NCI-H1417 treated with DMSO at 0.1 percent for 48 hours (cell line): ENCODE measurements at regions not wholly inside any gene's neighbourhood (a gene's known extent, or its start where the extent isn't known, plus 50 kb on each side); places are given as distances from the start of the nearest gene placed in this dataset.

Experiments
- DNase-seq: peaks from one replicate; lab custom pipeline; 2025; lab: John Stamatoyannopoulos, UW

GRCh38 chr4:3683744-3684421, 82.3 kb upstream of the ADRA2C start:
- no peak for DNase-seq

- no peak for DNase-seq
Measured at GRCh38 chr4:3683077-3683743, 83.0 kb upstream of the ADRA2C start.

GRCh38 chr4:3682236-3683076, 83.7 kb upstream of the ADRA2C start:
- no peak for DNase-seq

- no peak for DNase-seq
Measured at GRCh38 chr4:3681191-3681590, 85.0 kb upstream of the ADRA2C start.

GRCh38 chr4:3680656-3681055, 85.5 kb upstream of the ADRA2C start:
- no peak for DNase-seq

- no peak for DNase-seq
Measured at GRCh38 chr4:3679851-3680311, 86.3 kb upstream of the ADRA2C start.

- no peak for DNase-seq
Measured at GRCh38 chr4:3679071-3679825, 86.9 kb upstream of the ADRA2C start.

GRCh38 chr4:3677748-3678070, 88.5 kb upstream of the ADRA2C start:
- DNase-seq: no peak

GRCh38 chr4:3676907-3677747, 89.1 kb upstream of the ADRA2C start:
- DNase-seq: no peak

- DNase-seq: no peak
Measured at GRCh38 chr4:3676196-3676595, 90.0 kb upstream of the ADRA2C start.

GRCh38 chr4:3675251-3676115, 90.7 kb upstream of the ADRA2C start:
- no peak for DNase-seq

- DNase-seq: no peak
Measured at GRCh38 chr4:3674479-3674851, 91.7 kb upstream of the ADRA2C start.

- no peak for DNase-seq
Measured at GRCh38 chr4:3673716-3674478, 92.3 kb upstream of the ADRA2C start.

- no peak for DNase-seq
Measured at GRCh38 chr4:3673176-3673575, 93.0 kb upstream of the ADRA2C start.

GRCh38 chr4:3672465-3672831, 93.7 kb upstream of the ADRA2C start:
- no peak for DNase-seq

GRCh38 chr4:3671571-3672464, 94.4 kb upstream of the ADRA2C start:
- no peak for DNase-seq

- no peak for DNase-seq
Measured at GRCh38 chr4:3670521-3671519, 95.4 kb upstream of the ADRA2C start.
